IMR-90 (cell line): ENCODE measurements at regions not wholly inside any gene's neighbourhood (a gene's known extent, or its start where the extent isn't known, plus 50 kb on each side); places are given as distances from the start of the nearest gene placed in this dataset.

Source experiments
- ATAC-seq: fragments of 200-7000 bp; cut with Tn5 transposase; 2 replicates; pipeline ENCODE4 v1.9.1; 2020; ENCODE audit warnings: low read depth, mild to moderate bottlenecking, moderate library complexity
- BruUV-seq: library from RNA; stranded (reverse); fragments of 400-500 nt; replicated peaks from 2 replicates; lab custom pipeline; 2021; lab: Mats Ljungman, UMichigan
- CTCF ChIA-PET: fragments of 300-600 bp; formaldehyde crosslinking; extraction: SDS; loops from one replicate; lab custom pipeline; 2021; ENCODE audit warnings: antibody characterized with exemption; lab: Yijun Ruan, JAX
- POLR2A ChIA-PET: fragments of 300-600 bp; sonication (Branson Sonifier 250); formaldehyde crosslinking; loops from one replicate; lab custom pipeline; 2022; ENCODE audit warnings: antibody characterized with exemption; ENCODE audit not compliant: unreplicated experiment; lab: Charles Lee
- DNase-seq: peaks from one replicate; pipeline ENCODE4 v3.0.0; 2013
- H2AFZ ChIP-seq: replicated peaks from 2 replicates; pipeline ENCODE3; 2013; ENCODE audit warnings: low read length, mild to moderate bottlenecking; ENCODE audit not compliant: poor library complexity
- H2AK5ac ChIP-seq: 2 replicates; pipeline ENCODE4 v1.6.1; 2013; ENCODE audit warnings: low read depth, low read length, inconsistent platforms
- H2AK9ac ChIP-seq: replicated peaks from 2 replicates; pipeline ENCODE3; 2013; ENCODE audit warnings: mild to moderate bottlenecking, low read depth, low read length, moderate library complexity; ENCODE audit not compliant: poor library complexity
- H2BK120ac ChIP-seq: 2 replicates; pipeline ENCODE4 v1.6.1; 2013; ENCODE audit warnings: low read depth, low read length, inconsistent platforms
- H2BK15ac ChIP-seq: 3 replicates; pipeline ENCODE4 v1.6.1; 2013; ENCODE audit warnings: low read depth, low read length, inconsistent platforms
- H2BK20ac ChIP-seq: 2 replicates; pipeline ENCODE4 v1.6.1; 2013; ENCODE audit warnings: low read depth, mild to moderate bottlenecking, inconsistent platforms, low read length, moderate library complexity
- H2BK5ac ChIP-seq: 2 replicates; pipeline ENCODE4 v1.6.1; 2013; ENCODE audit warnings: mild to moderate bottlenecking, low read depth, low read length, inconsistent platforms; ENCODE audit not compliant: poor library complexity, severe bottlenecking
- H3K14ac ChIP-seq: replicated peaks from 2 replicates; pipeline ENCODE4 v1.6.1; 2013; ENCODE audit warnings: low read depth, low read length, inconsistent platforms
- H3K18ac ChIP-seq: 2 replicates; pipeline ENCODE4 v1.6.1; 2013; ENCODE audit warnings: low read depth, low read length, control low read depth
- H3K23ac ChIP-seq: 2 replicates; pipeline ENCODE4 v1.6.1; 2013; ENCODE audit warnings: low read depth, low read length, inconsistent platforms
- H3K27ac ChIP-seq: 2 replicates; pipeline ENCODE4 v1.5.1; 2013; ENCODE audit warnings: mild to moderate bottlenecking, control low read depth, low read length; ENCODE audit not compliant: insufficient read depth
- H3K27me3 ChIP-seq: 2 replicates; pipeline ENCODE4 v1.6.1; 2013; ENCODE audit warnings: low read length; ENCODE audit not compliant: control insufficient read depth, insufficient read depth
- H3K36me3 ChIP-seq: 2 replicates; pipeline ENCODE4 v1.6.1; 2013; ENCODE audit warnings: low read length, mixed read lengths; ENCODE audit not compliant: control insufficient read depth, insufficient read depth
- H3K4ac ChIP-seq: 2 replicates; pipeline ENCODE4 v1.6.1; 2013; ENCODE audit warnings: low read depth, low read length, inconsistent platforms
- H3K4me1 ChIP-seq: 2 replicates; pipeline ENCODE4 v1.6.1; 2013; ENCODE audit warnings: low read length, mixed read lengths; ENCODE audit not compliant: control insufficient read depth, insufficient read depth
- H3K4me2 ChIP-seq: 2 replicates; pipeline ENCODE4 v1.6.1; 2013; ENCODE audit warnings: low read depth, mild to moderate bottlenecking, control low read depth, low read length, moderate library complexity
- H3K4me3 ChIP-seq: 2 replicates; pipeline ENCODE4 v1.5.1; 2013; ENCODE audit warnings: low read depth, mild to moderate bottlenecking, control low read depth, low read length, moderate library complexity; ENCODE audit not compliant: insufficient read depth
- H3K56ac ChIP-seq: 2 replicates; pipeline ENCODE4 v1.6.1; 2013; ENCODE audit warnings: low read length, inconsistent platforms; ENCODE audit not compliant: insufficient read depth; ENCODE audit errors: extremely low read depth
- H3K79me1 ChIP-seq, 2 experiments: 2 replicates each; pipeline ENCODE4 v1.6.1; 2013; ENCODE audit warnings: low read length in 2 of 2, inconsistent platforms in 1 of 2, low read depth in 1 of 2
- H3K9ac ChIP-seq: 2 replicates; pipeline ENCODE4 v1.6.1; 2013; ENCODE audit warnings: low read depth, low read length, control low read depth
- H3K9me1 ChIP-seq: 2 replicates; pipeline ENCODE4 v1.6.1; 2013; ENCODE audit warnings: low read length, inconsistent platforms; ENCODE audit not compliant: insufficient read depth
- H3K9me3 ChIP-seq: 2 replicates; pipeline ENCODE4 v1.6.1; 2013; ENCODE audit warnings: low read length; ENCODE audit not compliant: control insufficient read depth, insufficient read depth
- H4K20me1 ChIP-seq: 2 replicates; pipeline ENCODE4 v1.6.1; 2013; ENCODE audit warnings: low read length, inconsistent platforms; ENCODE audit not compliant: insufficient read depth
- H4K5ac ChIP-seq: 2 replicates; pipeline ENCODE4 v1.6.1; 2013; ENCODE audit warnings: mild to moderate bottlenecking, low read depth, low read length, control low read depth
- H4K8ac ChIP-seq, 2 experiments: 2 replicates each; pipeline ENCODE4 v1.6.1; 2013; ENCODE audit warnings: low read depth in 2 of 2, low read length in 2 of 2, control low read depth in 1 of 2, inconsistent platforms in 1 of 2
- H4K91ac ChIP-seq: 2 replicates; pipeline ENCODE4 v1.6.1; 2013; ENCODE audit warnings: low read depth, low read length, inconsistent platforms; ENCODE audit not compliant: insufficient read depth
- BHLHE40 ChIP-seq: fragments of 150-350 bp; IDR thresholded peaks from 2 replicates; pipeline ENCODE4 v1.6.1; 2016; ENCODE audit warnings: mild to moderate bottlenecking, low read depth, low read length
- CEBPB ChIP-seq: IDR thresholded peaks from 2 replicates; pipeline ENCODE4 v1.6.1; 2012; ENCODE audit warnings: low read depth, low read length, improper control_type of control experiment
- CHD1 ChIP-seq: IDR thresholded peaks from 2 replicates; pipeline ENCODE4 v1.6.1; 2012; ENCODE audit warnings: low read depth, low read length, improper control_type of control experiment
- FOS ChIP-seq: fragments of 150-350 bp; IDR thresholded peaks from 2 replicates; pipeline ENCODE4 v1.6.1; 2016; ENCODE audit warnings: low read depth, low read length
- MAFK ChIP-seq: IDR thresholded peaks from 2 replicates; pipeline ENCODE4 v1.6.1; 2012; ENCODE audit warnings: low read depth, low read length, improper control_type of control experiment
- MAZ ChIP-seq: IDR thresholded peaks from 2 replicates; pipeline ENCODE4 v1.6.1; 2012; ENCODE audit warnings: low read depth, mild to moderate bottlenecking, low read length, improper control_type of control experiment, moderate library complexity, borderline replicate concordance
- MXI1 ChIP-seq: IDR thresholded peaks from 2 replicates; pipeline ENCODE4 v1.6.1; 2012; ENCODE audit warnings: low read depth, mild to moderate bottlenecking, low read length, moderate library complexity, borderline replicate concordance
- NFE2L2 ChIP-seq: fragments of 150-350 bp; IDR thresholded peaks from 2 replicates; pipeline ENCODE4 v1.6.1; 2016; ENCODE audit warnings: low read depth, mild to moderate bottlenecking, low read length
- POLR2A ChIP-seq: IDR thresholded peaks from 2 replicates; pipeline ENCODE4 v1.6.1; 2012; ENCODE audit warnings: mild to moderate bottlenecking, low read depth, low read length
- RAD21 ChIP-seq: IDR thresholded peaks from 2 replicates; pipeline ENCODE4 v1.6.1; 2012; ENCODE audit warnings: low read length, improper control_type of control experiment
- RCOR1 ChIP-seq: IDR thresholded peaks from 2 replicates; pipeline ENCODE4 v1.6.1; 2012; ENCODE audit warnings: mild to moderate bottlenecking, low read length, improper control_type of control experiment; ENCODE audit not compliant: insufficient replicate concordance
- RFX5 ChIP-seq: IDR thresholded peaks from 2 replicates; pipeline ENCODE4 v1.8.0; 2012; ENCODE audit warnings: low read depth, mild to moderate bottlenecking, low read length, moderate library complexity
- SMC3 ChIP-seq: fragments of 150-350 bp; IDR thresholded peaks from 2 replicates; pipeline ENCODE4 v1.6.1; 2016; ENCODE audit warnings: low read depth, mild to moderate bottlenecking, antibody characterized with exemption, low read length, moderate library complexity
- WGBS, 2 experiments: methylation state at CpG; one replicate each; pipeline versions ENCODE4 v1.1.5 to v1.1.7; 2013; ENCODE audit warnings: missing lambda C conversion rate in 2 of 2; ENCODE audit not compliant: insufficient read length in 1 of 2; ENCODE audit errors: extremely low coverage in 2 of 2; 5-methylcytosine and 5-hydroxymethylcytosine counted together
- dilution Hi-C: fragments of 300-500 bp; cut with HindIII; formaldehyde crosslinking; loops from one replicate; pipeline ENCODE4 v1.14.3; 2018; ENCODE audit warnings: low sequenced_read_pairs; ENCODE audit not compliant: unreplicated experiment
- in situ Hi-C: fragments of 300-500 bp; cut with MboI; formaldehyde crosslinking; loops from 3 replicates; pipeline ENCODE4 v1.14.3; 2019; ENCODE audit warnings: low sequenced_read_pairs, inconsistent platforms, mixed read lengths
- intact Hi-C: fragments of 100-400 bp; cut with micrococcal nuclease; formaldehyde crosslinking; loops from 2 replicates; pipeline ENCODE4 v1.10.0; 2022
- TF ChIP-seq, protein P1 (sequence below): conservative IDR thresholded peaks from 2 replicates; pipeline ENCODE4 v1.5.1; 2012; ENCODE audit warnings: mild to moderate bottlenecking, low read depth, low read length, improper control_type of control experiment
- TF ChIP-seq, protein P2 (sequence below): fragments of 150-350 bp; IDR thresholded peaks from 2 replicates; pipeline ENCODE4 v1.6.1; 2016; ENCODE audit warnings: low read depth, mild to moderate bottlenecking, low read length, moderate library complexity, borderline replicate concordance
- TF ChIP-seq, protein P3 (sequence below): fragments of 150-350 bp; IDR thresholded peaks from 2 replicates; pipeline ENCODE4 v1.6.1; 2017; ENCODE audit warnings: mild to moderate bottlenecking, antibody characterized with exemption, low read length, low read depth

DNA sequence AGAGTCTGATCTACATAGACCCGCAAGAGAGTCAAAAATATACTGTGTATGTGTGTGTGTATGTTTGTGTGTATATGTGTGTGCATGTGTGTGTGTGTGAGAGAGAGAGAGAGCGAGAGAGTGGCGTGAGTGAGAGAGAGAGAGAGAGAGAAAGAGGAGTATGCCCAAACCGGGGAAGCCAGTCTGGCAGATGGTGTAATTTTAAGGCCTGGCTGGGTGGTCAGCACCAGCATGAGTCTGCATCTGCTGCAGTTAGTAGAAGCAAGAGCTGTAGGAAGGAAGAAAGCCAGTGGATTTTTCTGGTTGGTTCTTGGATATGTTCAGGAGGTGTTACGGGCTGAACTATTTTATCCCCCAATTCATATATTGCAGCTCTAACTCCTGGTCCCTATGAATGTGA, 75.2 kb downstream of the ACTBL2 start:
- DNase-seq (no peak), ATAC-seq (no peak)
- Histone ChIP-seq H4K5ac (no peak overlapping the region), H3K4ac (no peak overlapping the region), H3K79me1 (no peaks in the 10 kb centered on the region), H2AK9ac (no peak overlapping the region), H3K27ac (no peak overlapping the region), H2AFZ (no peak overlapping the region), H3K4me3 (no peak overlapping the region), H3K4me1 (peaks cover 10% of the 10 kb centered on the region), H2BK120ac (no peak overlapping the region), H3K14ac (0 out of 2 replicates have a peak overlapping the region, but pooled peaks have one; percentile 29), H3K27me3 (no peaks in the 10 kb centered on the region), H2BK20ac (no peak overlapping the region), H2BK15ac (no peak overlapping the region), H3K36me3 (no peaks in the 10 kb centered on the region), H2BK5ac (no peak overlapping the region), H4K91ac (no peak overlapping the region), H3K9me1 (no peaks in the 10 kb centered on the region), H3K56ac (no peak overlapping the region), H3K4me2 (no peak overlapping the region), H3K18ac (no peak overlapping the region), H2AK5ac (peak overlapping the region; percentile 8; the same call in 1 of the 2 replicates), H3K23ac (no peak overlapping the region), H4K8ac (no peak overlapping the region), H3K9me3 (no peaks in the 10 kb centered on the region), H3K9ac (no peak overlapping the region), H4K20me1 (no peaks in the 10 kb centered on the region)
- intact Hi-C loops = no loop called here
- in situ Hi-C loops = loop anchor here (25.0 kb wide), 1 partner anchor 1055 kb away; the partner anchor contains the start of gene PLK2
- TF ChIP-seq MAZ (no peak), POLR2A (no peak), RCOR1 (no peak), CEBPB (no peak), RAD21 (no peak), NFE2L2 (no peak), FOS (no peak), MAFK (no peak), SMC3 (no peak), MXI1 (no peak), RFX5 (no peak), CHD1 (no peak), BHLHE40 (no peak)
- TF ChIP-seq, protein P1, sequence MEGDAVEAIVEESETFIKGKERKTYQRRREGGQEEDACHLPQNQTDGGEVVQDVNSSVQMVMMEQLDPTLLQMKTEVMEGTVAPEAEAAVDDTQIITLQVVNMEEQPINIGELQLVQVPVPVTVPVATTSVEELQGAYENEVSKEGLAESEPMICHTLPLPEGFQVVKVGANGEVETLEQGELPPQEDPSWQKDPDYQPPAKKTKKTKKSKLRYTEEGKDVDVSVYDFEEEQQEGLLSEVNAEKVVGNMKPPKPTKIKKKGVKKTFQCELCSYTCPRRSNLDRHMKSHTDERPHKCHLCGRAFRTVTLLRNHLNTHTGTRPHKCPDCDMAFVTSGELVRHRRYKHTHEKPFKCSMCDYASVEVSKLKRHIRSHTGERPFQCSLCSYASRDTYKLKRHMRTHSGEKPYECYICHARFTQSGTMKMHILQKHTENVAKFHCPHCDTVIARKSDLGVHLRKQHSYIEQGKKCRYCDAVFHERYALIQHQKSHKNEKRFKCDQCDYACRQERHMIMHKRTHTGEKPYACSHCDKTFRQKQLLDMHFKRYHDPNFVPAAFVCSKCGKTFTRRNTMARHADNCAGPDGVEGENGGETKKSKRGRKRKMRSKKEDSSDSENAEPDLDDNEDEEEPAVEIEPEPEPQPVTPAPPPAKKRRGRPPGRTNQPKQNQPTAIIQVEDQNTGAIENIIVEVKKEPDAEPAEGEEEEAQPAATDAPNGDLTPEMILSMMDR = no peak
- TF ChIP-seq, protein P2, sequence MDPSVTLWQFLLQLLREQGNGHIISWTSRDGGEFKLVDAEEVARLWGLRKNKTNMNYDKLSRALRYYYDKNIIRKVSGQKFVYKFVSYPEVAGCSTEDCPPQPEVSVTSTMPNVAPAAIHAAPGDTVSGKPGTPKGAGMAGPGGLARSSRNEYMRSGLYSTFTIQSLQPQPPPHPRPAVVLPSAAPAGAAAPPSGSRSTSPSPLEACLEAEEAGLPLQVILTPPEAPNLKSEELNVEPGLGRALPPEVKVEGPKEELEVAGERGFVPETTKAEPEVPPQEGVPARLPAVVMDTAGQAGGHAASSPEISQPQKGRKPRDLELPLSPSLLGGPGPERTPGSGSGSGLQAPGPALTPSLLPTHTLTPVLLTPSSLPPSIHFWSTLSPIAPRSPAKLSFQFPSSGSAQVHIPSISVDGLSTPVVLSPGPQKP = no peak
- TF ChIP-seq, protein P3, sequence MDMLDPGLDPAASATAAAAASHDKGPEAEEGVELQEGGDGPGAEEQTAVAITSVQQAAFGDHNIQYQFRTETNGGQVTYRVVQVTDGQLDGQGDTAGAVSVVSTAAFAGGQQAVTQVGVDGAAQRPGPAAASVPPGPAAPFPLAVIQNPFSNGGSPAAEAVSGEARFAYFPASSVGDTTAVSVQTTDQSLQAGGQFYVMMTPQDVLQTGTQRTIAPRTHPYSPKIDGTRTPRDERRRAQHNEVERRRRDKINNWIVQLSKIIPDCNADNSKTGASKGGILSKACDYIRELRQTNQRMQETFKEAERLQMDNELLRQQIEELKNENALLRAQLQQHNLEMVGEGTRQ = no peak
- CTCF ChIA-PET = no interaction called here
- 100% methylated on average over 1 to 2 of the region's 5 CpGs for WGBS, 2 experiments
- dilution Hi-C loops = no loop called here
- no TSS peak for BruUV-seq
- POLR2A ChIA-PET = no interaction called here
